Endothelial cell of umbilical vein (primary cell): ENCODE measurements at regions not wholly inside any gene's neighbourhood (a gene's known extent, or its start where the extent isn't known, plus 50 kb on each side); places are given as distances from the start of the nearest gene placed in this dataset.

ENCODE experiments used
- BruUV-seq: library from RNA; stranded (reverse); fragments of 400-500 nt; replicated peaks from 2 replicates; lab custom pipeline; 2021; lab: Mats Ljungman, UMichigan
- CTCF ChIA-PET: fragments of 300-600, 350-600 bp; sonication (Branson Sonifier 250); formaldehyde crosslinking; loops from one replicate; lab custom pipeline; 2021; ENCODE audit warnings: antibody characterized with exemption, inconsistent platforms; lab: Charles Lee
- POLR2A ChIA-PET: fragments of 300-600, 350-600 bp; sonication (Branson Sonifier 250); formaldehyde crosslinking; loops from one replicate; lab custom pipeline; 2021; ENCODE audit warnings: antibody characterized with exemption, inconsistent platforms; lab: Charles Lee
- DNase-seq: peaks from one replicate; pipeline ENCODE4 v3.0.0-alpha.2; 2011; ENCODE audit warnings: low read depth, low spot score
- FAIRE-seq: peaks from 2 replicates; lab custom pipeline; 2011; peaks lifted over from hg19 to GRCh38; lab: Jason Lieb, UNC
- H2AFZ ChIP-seq: 2 replicates; pipeline ENCODE4 v1.6.0; 2012; ENCODE audit warnings: low read depth, low read length, control low read depth, inconsistent platforms
- H3K27ac ChIP-seq: 2 replicates; pipeline ENCODE4 v1.5.1; 2011; ENCODE audit warnings: low read depth, mild to moderate bottlenecking, control low read depth, low read length, moderate library complexity; ENCODE audit not compliant: insufficient read depth
- H3K27me3 ChIP-seq, 2 experiments: 2 replicates each; pipeline versions ENCODE4 v1.6.0 to v1.6.1; 2011; ENCODE audit warnings: low read length in 2 of 2, mixed read lengths in 1 of 2; ENCODE audit not compliant: control insufficient read depth in 2 of 2, insufficient read depth in 2 of 2
- H3K36me3 ChIP-seq, 2 experiments: 2 replicates in 1 of 2; 3 replicates in 1 of 2; pipeline ENCODE4 v1.5.1; 2011; ENCODE audit warnings: low read length in 2 of 2, mild to moderate bottlenecking in 1 of 2, moderate library complexity in 1 of 2; ENCODE audit not compliant: control insufficient read depth in 2 of 2, insufficient read depth in 2 of 2; ENCODE audit errors: extremely low read depth in 1 of 2
- H3K4me1 ChIP-seq: 3 replicates; pipeline ENCODE4 v1.5.1; 2011; ENCODE audit warnings: mild to moderate bottlenecking, low read length; ENCODE audit not compliant: control insufficient read depth, insufficient read depth; ENCODE audit errors: extremely low read depth
- H3K4me2 ChIP-seq: 2 replicates; pipeline ENCODE4 v1.6.1; 2011; ENCODE audit warnings: low read length, control low read depth, mixed read lengths; ENCODE audit not compliant: insufficient read depth
- H3K4me3 ChIP-seq, 3 experiments: fragments of 200-600 bp in 1 of 3; sonication (generic), shearing (Covaris generic) in 1 of 3; replicated peaks in 1 of 3; 2 replicates each; pipeline ENCODE4 v1.5.1; 2011 to 2016; ENCODE audit warnings: control low read depth in 3 of 3, low read length in 3 of 3, mild to moderate bottlenecking in 2 of 3, inconsistent platforms in 1 of 3, low read depth in 1 of 3, moderate library complexity in 1 of 3; ENCODE audit not compliant: insufficient read depth in 1 of 3
- H3K79me2 ChIP-seq: 2 replicates; pipeline ENCODE4 v1.6.0; 2012; ENCODE audit warnings: low read length, inconsistent platforms; ENCODE audit not compliant: control insufficient read depth, insufficient read depth
- H3K9ac ChIP-seq: replicated peaks from 2 replicates; pipeline ENCODE3; 2011; ENCODE audit warnings: low read length, control low read depth; ENCODE audit not compliant: insufficient read depth; ENCODE audit errors: extremely low read depth
- H3K9me1 ChIP-seq: replicated peaks from 3 replicates; pipeline ENCODE4 v1.6.0; 2011; ENCODE audit warnings: mild to moderate bottlenecking, low read length; ENCODE audit not compliant: control insufficient read depth, insufficient read depth; ENCODE audit errors: extremely low read depth
- H3K9me3 ChIP-seq: replicated peaks from 2 replicates; pipeline ENCODE4 v1.5.1; 2012; ENCODE audit warnings: low read length, inconsistent platforms; ENCODE audit not compliant: control insufficient read depth, insufficient read depth
- H4K20me1 ChIP-seq: replicated peaks from 2 replicates; pipeline ENCODE3; 2011; ENCODE audit warnings: mild to moderate bottlenecking, low read length; ENCODE audit not compliant: control insufficient read depth, insufficient read depth; ENCODE audit errors: extremely low read depth
- CTCF ChIP-seq, 2 donors: IDR thresholded peaks; 1 replicate in 1 of 2; 2 replicates in 1 of 2; pipeline ENCODE4 v1.5.1; 2011; ENCODE audit warnings: low read length in 2 of 2, mild to moderate bottlenecking in 2 of 2, moderate library complexity in 2 of 2, control low read depth in 1 of 2, inconsistent platforms in 1 of 2, low read depth in 1 of 2; ENCODE audit not compliant: insufficient read depth in 1 of 2; ENCODE audit errors: extremely low read depth in 1 of 2
- EZH2 ChIP-seq: IDR thresholded peaks from 2 replicates; pipeline ENCODE4 v1.6.1; 2012; ENCODE audit warnings: borderline replicate concordance, low read depth, mild to moderate bottlenecking, moderate library complexity, low read length, inconsistent platforms; ENCODE audit not compliant: severe bottlenecking
- FOS ChIP-seq: IDR thresholded peaks from 2 replicates; pipeline ENCODE4 v1.6.1; 2011; ENCODE audit warnings: mild to moderate bottlenecking, low read length, moderate library complexity, borderline replicate concordance; ENCODE audit not compliant: insufficient read depth
- GATA2 ChIP-seq: IDR thresholded peaks from 2 replicates; pipeline ENCODE4 v1.7.0; 2011; ENCODE audit warnings: low read depth, mild to moderate bottlenecking, moderate library complexity, mixed read lengths, low read length; ENCODE audit not compliant: insufficient read length, insufficient read depth
- JUN ChIP-seq: IDR thresholded peaks from 2 replicates; pipeline ENCODE4 v1.6.1; 2011; ENCODE audit warnings: borderline replicate concordance, low read depth; ENCODE audit not compliant: insufficient read length, insufficient read depth
- MAX ChIP-seq: IDR thresholded peaks from 2 replicates; pipeline ENCODE4 v1.6.1; 2011; ENCODE audit not compliant: insufficient read depth, insufficient read length
- MYC ChIP-seq: IDR thresholded peaks from one replicate; pipeline ENCODE4 v1.6.1; 2011; ENCODE audit warnings: mild to moderate bottlenecking, low read depth, low read length
- POLR2A ChIP-seq: IDR thresholded peaks from 2 replicates; pipeline ENCODE4 v1.6.1; 2012; ENCODE audit warnings: low read depth, mild to moderate bottlenecking, control low read depth, low read length
- POLR2AphosphoS5 ChIP-seq: IDR thresholded peaks from 2 replicates; pipeline ENCODE4 v1.6.1; 2012; ENCODE audit warnings: low read depth, mild to moderate bottlenecking, control low read depth, low read length, moderate library complexity; ENCODE audit not compliant: insufficient read depth
- dilution Hi-C: fragments of 300-500 bp; cut with MboI; formaldehyde crosslinking; loops from one replicate; pipeline ENCODE4 v1.15.0; 2019; ENCODE audit warnings: low sequenced_read_pairs; ENCODE audit not compliant: extremely low pct_ligation_motif_present
- intact Hi-C: fragments of 100-400 bp; cut with micrococcal nuclease; formaldehyde crosslinking; loops from one replicate; pipeline ENCODE4 v1.10.0; 2022

GRCh38 chr18:75936862-75937261 is 509.4 kb upstream of the SMIM21 start:
- Histone ChIP-seq H3K4me2 (no peak overlapping the region), H3K79me2 (no peaks in the 10 kb centered on the region), H3K4me1 (no peaks in the 10 kb centered on the region), H3K9ac (no peak overlapping the region), H3K27ac (no peak overlapping the region), H3K36me3 (no peaks in the 10 kb centered on the region), H3K9me1 (no peaks in the 10 kb centered on the region), H4K20me1 (no peaks in the 10 kb centered on the region), H2AFZ (no peak overlapping the region), H3K27me3 (no peaks in the 10 kb centered on the region), H3K4me3 (no peak overlapping the region), H3K9me3 (peaks cover 8% of the 10 kb centered on the region)
- intact Hi-C loops (no loop called here), dilution Hi-C loops (no loop called here)
- no peak for FAIRE-seq
- BruUV-seq = no TSS peak
- TF ChIP-seq POLR2AphosphoS5 (no peak), MAX (no peak), EZH2 (no peak), CTCF (IDR thresholded peaks at IDR 0.05; ENCODE audit: extremely low read depth in 1 of 2, insufficient read depth in 1 of 2, low read depth in 1 of 2, low read length in 2 of 2) (no peak), MYC (no peak), JUN (no peak), FOS (no peak), GATA2 (no peak), POLR2A (no peak)
- ChIA-PET POLR2A (no interaction called here), CTCF (no interaction called here)
- no peak for DNase-seq
